GM23248 (cell line): ENCODE measurements at regions not wholly inside any gene's neighbourhood (a gene's known extent, or its start where the extent isn't known, plus 50 kb on each side); places are given as distances from the start of the nearest gene placed in this dataset.

Experiments
- EZH2 ChIP-seq: fragments of 200-600 bp; sonication (generic); IDR thresholded peaks from 2 replicates; pipeline ENCODE4 v1.6.1; 2018; ENCODE audit warnings: antibody characterized with exemption, mild to moderate bottlenecking; ENCODE audit not compliant: insufficient read depth, poor library complexity, severe bottlenecking
- EZH2phosphoT487 ChIP-seq: fragments of 200-600 bp; sonication (generic); IDR thresholded peaks from 2 replicates; pipeline ENCODE4 v1.6.1; 2018; ENCODE audit warnings: antibody characterized with exemption, moderate library complexity, mild to moderate bottlenecking, low read depth; ENCODE audit not compliant: insufficient read depth

- TF ChIP-seq EZH2 (no peak), EZH2phosphoT487 (no peak)
These were observed 76.1 kb downstream of the HMHB1 start for GRCh38 chr5:143887903-143888665.
